PC-9 (cell line): ENCODE measurements at regions not wholly inside any gene's neighbourhood (a gene's known extent, or its start where the extent isn't known, plus 50 kb on each side); places are given as distances from the start of the nearest gene placed in this dataset.

ENCODE experiments used
- BruUV-seq: library from RNA; stranded (reverse); fragments of 400-500 nt; replicated peaks from 2 replicates; lab custom pipeline; 2021; lab: Mats Ljungman, UMichigan
- CTCF ChIA-PET: fragments of 300-600 bp; sonication (Branson Sonifier 250); formaldehyde crosslinking; loops from one replicate; lab custom pipeline; 2022; ENCODE audit warnings: antibody characterized with exemption; lab: Charles Lee
- POLR2A ChIA-PET: fragments of 300-600 bp; sonication (Branson Sonifier 250); formaldehyde crosslinking; loops from one replicate; lab custom pipeline; 2022; ENCODE audit warnings: antibody characterized with exemption; ENCODE audit not compliant: unreplicated experiment; lab: Charles Lee
- DNase-seq, 2 experiments: peaks; one replicate each; pipeline versions ENCODE4 v3.0.0 to v3.0.0-alpha.2; 2015 to 2022; ENCODE audit warnings: mixed read lengths in 1 of 2
- H2AFZ ChIP-seq: fragments of 200-600 bp; sonication (generic); 2 replicates; pipeline ENCODE4 v1.8.1; 2017; ENCODE audit warnings: antibody characterized with exemption
- H3F3A ChIP-seq: fragments of 200-600 bp; sonication (generic); 2 replicates; pipeline ENCODE4 v1.8.1; 2017; ENCODE audit warnings: antibody characterized with exemption, mild to moderate bottlenecking, low read depth; ENCODE audit not compliant: insufficient read depth
- H3K27ac ChIP-seq: fragments of 200-600 bp; sonication (generic); 2 replicates; pipeline ENCODE4 v1.6.1; 2016; ENCODE audit warnings: mixed run types
- H3K27me3 ChIP-seq: fragments of 200-600 bp; sonication (generic); 2 replicates; pipeline ENCODE4 v1.6.1; 2016; ENCODE audit warnings: low read depth, mixed run types; ENCODE audit not compliant: insufficient read depth
- H3K36me3 ChIP-seq: fragments of 200-600 bp; sonication (generic); 2 replicates; pipeline ENCODE4 v1.6.1; 2016; ENCODE audit warnings: low read depth, mixed run types
- H3K4me1 ChIP-seq: fragments of 200-600 bp; sonication (generic); replicated peaks from 2 replicates; pipeline ENCODE4 v1.6.1; 2016; ENCODE audit warnings: mixed run types; ENCODE audit not compliant: insufficient read depth
- H3K4me2 ChIP-seq: fragments of 200-600 bp; sonication (generic); 2 replicates; pipeline ENCODE4 v1.6.1; 2017; ENCODE audit warnings: mixed run types
- H3K4me3 ChIP-seq: fragments of 200-600 bp; sonication (generic); 2 replicates; pipeline ENCODE4 v1.6.1; 2016; ENCODE audit warnings: mixed run types
- H3K79me2 ChIP-seq: fragments of 200-600 bp; sonication (generic); 2 replicates; pipeline ENCODE4 v1.6.1; 2017; ENCODE audit warnings: low read depth, mixed run types
- H3K9me2 ChIP-seq: fragments of 200-600 bp; sonication (generic); 2 replicates; pipeline ENCODE4 v1.8.1; 2017; ENCODE audit warnings: mild to moderate bottlenecking; ENCODE audit not compliant: insufficient read depth
- H3K9me3 ChIP-seq: fragments of 200-600 bp; sonication (generic); 2 replicates; pipeline ENCODE4 v1.8.1; 2016; ENCODE audit warnings: low read depth; ENCODE audit not compliant: insufficient read depth
- H4K20me1 ChIP-seq: fragments of 200-600 bp; sonication (generic); 2 replicates; pipeline ENCODE4 v1.8.1; 2017; ENCODE audit not compliant: insufficient read depth
- EZH2 ChIP-seq: fragments of 200-600 bp; sonication (generic); IDR thresholded peaks from 2 replicates; pipeline ENCODE4 v1.8.0; 2017; ENCODE audit warnings: antibody characterized with exemption, low read depth
- intact Hi-C: fragments of 100-400 bp; cut with micrococcal nuclease; formaldehyde crosslinking; loops from one replicate; pipeline ENCODE4 v1.10.0; 2022; ENCODE audit not compliant: unreplicated experiment
- TF ChIP-seq, protein P1 (sequence below): fragments of 200-600 bp; sonication (generic); conservative IDR thresholded peaks from 2 replicates; pipeline ENCODE4 v1.6.1; 2017; ENCODE audit warnings: mixed run types, antibody characterized with exemption, mild to moderate bottlenecking, moderate library complexity

DNA sequence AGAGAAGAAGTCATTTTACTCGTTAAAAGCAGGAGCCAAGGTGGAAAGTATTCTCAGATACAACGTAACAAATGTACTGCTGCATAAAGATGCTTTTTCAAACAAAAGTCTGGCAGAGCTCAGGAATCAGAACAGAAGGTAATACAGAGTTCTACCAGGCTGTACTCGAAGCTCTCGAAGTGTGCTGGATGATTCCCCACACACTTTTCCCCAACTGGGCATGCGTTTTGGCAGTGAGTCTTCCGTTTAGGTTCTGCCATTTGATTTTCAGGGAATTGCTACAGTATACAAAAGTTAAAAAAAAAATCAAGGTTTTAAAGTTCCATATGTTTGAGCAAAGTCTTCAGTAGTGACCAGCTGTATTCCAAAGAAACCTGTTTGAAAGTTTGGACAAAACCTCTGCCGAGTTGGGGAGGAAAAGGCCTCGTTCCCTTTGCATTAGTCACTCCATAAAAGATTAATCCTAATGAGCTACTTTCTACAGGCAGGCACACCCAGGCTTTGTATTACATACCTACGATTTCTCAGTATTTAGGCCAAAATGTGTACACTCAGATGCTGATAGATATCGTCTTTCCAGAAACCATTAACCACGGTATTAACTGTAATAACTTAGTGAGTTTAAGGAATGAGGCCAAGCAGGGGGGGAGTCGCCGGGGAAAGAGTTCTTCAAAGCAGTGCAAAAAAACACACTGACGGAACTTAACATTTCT, 477.1 kb downstream of the LMO4 start:
- POLR2A ChIA-PET: interaction anchor here (0.6 to 0.9 kb wide), 7 partner anchors 10 to 713 kb away, joined by 3 to 23 read pairs (median 6); no protein-coding TSS in a partner anchor
- H3K27ac ChIP-seq: peak overlapping the region; percentile 29
- CTCF ChIA-PET: no interaction called here

DNA sequence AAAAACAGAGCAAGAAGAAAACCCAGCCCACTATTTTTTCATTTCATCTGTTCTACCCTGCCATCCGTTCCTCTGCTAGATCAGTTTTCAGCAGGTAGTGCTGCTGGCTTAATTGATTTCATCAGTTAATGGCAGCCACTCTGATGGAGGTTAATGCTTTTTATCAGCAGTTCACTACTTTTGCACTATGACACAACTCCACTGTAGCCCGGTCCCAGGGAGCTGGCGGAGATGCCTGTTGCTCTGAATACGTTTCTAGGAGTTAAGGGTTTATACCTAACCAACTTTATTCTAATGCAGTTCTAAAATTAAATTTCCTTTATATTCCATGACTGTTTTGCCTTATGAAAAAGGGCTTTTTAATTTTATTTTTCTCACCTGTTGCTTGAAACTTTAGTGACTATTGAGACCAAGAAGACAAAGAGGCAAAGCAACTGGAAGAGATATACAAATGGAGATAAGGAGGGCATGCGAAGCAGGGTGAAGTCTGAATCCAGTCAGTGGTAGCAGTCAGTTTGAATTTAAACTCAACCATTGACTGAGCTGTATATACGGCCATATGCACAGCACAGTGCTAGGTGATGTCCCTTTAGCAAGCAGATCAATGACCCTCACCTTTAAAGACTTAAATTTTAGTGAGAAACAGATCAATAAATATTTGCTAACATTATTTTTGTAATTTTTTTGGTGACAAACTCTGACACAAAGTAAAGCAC, 477.9 kb downstream of the LMO4 start:
- intact Hi-C loops: loop anchor here (5.0 to 10.0 kb wide), 2 partner anchors 474 to 662 kb away; no protein-coding TSS in a partner anchor
- CTCF ChIA-PET: interaction anchor here (0.6 kb wide), 1 partner anchor 484 kb away, joined by 3 read pairs; no protein-coding TSS in a partner anchor
- H3K9me3 ChIP-seq: peaks cover 3% of the 10 kb centered on the region; the same call in 1 of the 2 replicates
- no peak for TF ChIP-seq EZH2
- TF ChIP-seq, protein P1, sequence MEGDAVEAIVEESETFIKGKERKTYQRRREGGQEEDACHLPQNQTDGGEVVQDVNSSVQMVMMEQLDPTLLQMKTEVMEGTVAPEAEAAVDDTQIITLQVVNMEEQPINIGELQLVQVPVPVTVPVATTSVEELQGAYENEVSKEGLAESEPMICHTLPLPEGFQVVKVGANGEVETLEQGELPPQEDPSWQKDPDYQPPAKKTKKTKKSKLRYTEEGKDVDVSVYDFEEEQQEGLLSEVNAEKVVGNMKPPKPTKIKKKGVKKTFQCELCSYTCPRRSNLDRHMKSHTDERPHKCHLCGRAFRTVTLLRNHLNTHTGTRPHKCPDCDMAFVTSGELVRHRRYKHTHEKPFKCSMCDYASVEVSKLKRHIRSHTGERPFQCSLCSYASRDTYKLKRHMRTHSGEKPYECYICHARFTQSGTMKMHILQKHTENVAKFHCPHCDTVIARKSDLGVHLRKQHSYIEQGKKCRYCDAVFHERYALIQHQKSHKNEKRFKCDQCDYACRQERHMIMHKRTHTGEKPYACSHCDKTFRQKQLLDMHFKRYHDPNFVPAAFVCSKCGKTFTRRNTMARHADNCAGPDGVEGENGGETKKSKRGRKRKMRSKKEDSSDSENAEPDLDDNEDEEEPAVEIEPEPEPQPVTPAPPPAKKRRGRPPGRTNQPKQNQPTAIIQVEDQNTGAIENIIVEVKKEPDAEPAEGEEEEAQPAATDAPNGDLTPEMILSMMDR: no peak
- H3K4me2 ChIP-seq: peak overlapping the region; percentile 62
- H3K27me3 ChIP-seq: no peaks in the 10 kb centered on the region
- no peaks in the 10 kb centered on the region for H4K20me1 ChIP-seq
- H3F3A ChIP-seq: 0 out of 2 replicates have a peak, but pooled peaks cover 5% of the 10 kb centered on the region
- H3K4me1 ChIP-seq: peaks cover 22% of the 10 kb centered on the region
- POLR2A ChIA-PET: interaction anchor here (0.6 to 0.9 kb wide), 3 partner anchors 10 to 714 kb away, joined by 4 to 23 read pairs (median 6); no protein-coding TSS in a partner anchor
- DNase-seq: no peak
- BruUV-seq: no TSS peak
- H3K4me3 ChIP-seq: peak overlapping the region; percentile 27; the same call in 1 of the 2 replicates
- no peaks in the 10 kb centered on the region for H3K79me2 ChIP-seq
- H3K36me3 ChIP-seq: no peaks in the 10 kb centered on the region
- no peaks in the 10 kb centered on the region for H3K9me2 ChIP-seq
- H2AFZ ChIP-seq: 0 out of 2 replicates have a peak overlapping the region, but pooled peaks have one; percentile 0
- peak overlapping the region; percentile 29; the same call in 1 of the 2 replicates for H3K27ac ChIP-seq

More for the DNA sequence above, 477.1 kb downstream of the LMO4 start:
- no peaks in the 10 kb centered on the region for H3K36me3 ChIP-seq
- H3K4me2 ChIP-seq: peak overlapping the region; percentile 62
- peak; percentile 58 to 89 for DNase-seq
- H3K9me2 ChIP-seq: no peaks in the 10 kb centered on the region
- intact Hi-C loops: loop anchor here (5.0 to 10.0 kb wide), 2 partner anchors 474 to 661 kb away; no protein-coding TSS in a partner anchor
- H3K4me3 ChIP-seq: peak overlapping the region; percentile 27; the same call in 1 of the 2 replicates
- no peaks in the 10 kb centered on the region for H3K79me2 ChIP-seq
- H3K27me3 ChIP-seq: no peaks in the 10 kb centered on the region
- no peaks in the 10 kb centered on the region for H4K20me1 ChIP-seq
- H2AFZ ChIP-seq: 0 out of 2 replicates have a peak overlapping the region, but pooled peaks have one; percentile 0
- peaks cover 22% of the 10 kb centered on the region for H3K4me1 ChIP-seq
- H3F3A ChIP-seq: 0 out of 2 replicates have a peak, but pooled peaks cover 5% of the 10 kb centered on the region
- TF ChIP-seq, protein P1: no peak
- TF ChIP-seq EZH2: no peak
- H3K9me3 ChIP-seq: peaks cover 3% of the 10 kb centered on the region; the same call in 1 of the 2 replicates
- BruUV-seq: TSS peak; percentile 44

DNA sequence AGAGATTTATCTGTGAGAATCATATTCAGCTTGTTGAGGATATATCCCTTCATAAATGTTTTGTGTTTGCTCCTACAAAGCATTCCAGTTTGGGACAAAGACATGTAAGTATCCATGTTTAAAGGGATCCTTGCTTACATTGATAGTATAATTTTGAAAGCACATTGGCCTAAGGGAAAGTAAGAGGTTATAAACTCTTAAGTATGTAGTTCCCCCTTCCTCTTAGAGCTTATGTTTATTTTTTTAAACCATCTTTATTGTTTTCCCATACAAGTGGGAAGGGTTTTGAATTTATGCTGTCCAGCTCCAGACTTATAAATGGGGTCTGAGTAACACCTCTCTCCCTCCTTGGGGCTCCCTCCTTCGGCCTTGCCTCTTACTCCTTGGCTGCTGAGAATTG, 481.5 kb downstream of the LMO4 start:
- Histone ChIP-seq H3K4me3 (no peak overlapping the region), H3F3A (0 out of 2 replicates have a peak, but pooled peaks cover 5% of the 10 kb centered on the region), H3K27me3 (no peaks in the 10 kb centered on the region), H4K20me1 (no peaks in the 10 kb centered on the region), H3K9me3 (0 out of 2 replicates have a peak, but pooled peaks cover 3% of the 10 kb centered on the region), H3K79me2 (no peaks in the 10 kb centered on the region), H3K4me1 (peaks cover 21% of the 10 kb centered on the region), H3K36me3 (no peaks in the 10 kb centered on the region), H2AFZ (no peak overlapping the region), H3K9me2 (0 out of 2 replicates have a peak, but pooled peaks cover 3% of the 10 kb centered on the region), H3K4me2 (no peak overlapping the region), H3K27ac (no peak overlapping the region)
- no peak for DNase-seq
- ChIA-PET POLR2A (no interaction called here), CTCF (no interaction called here)
- TF ChIP-seq, protein P1: no peak
- TF ChIP-seq EZH2: no peak
- BruUV-seq: no TSS peak
- intact Hi-C loops: no loop called here
